Urothelium cell line (cell line): ENCODE measurements at regions not wholly inside any gene's neighbourhood (a gene's known extent, or its start where the extent isn't known, plus 50 kb on each side); places are given as distances from the start of the nearest gene placed in this dataset.

Source experiments
- DNase-seq: peaks from one replicate; pipeline ENCODE4 v3.0.0; 2011; ENCODE audit warnings: low spot score, mixed read lengths
- FAIRE-seq: peaks from 2 replicates; lab custom pipeline; 2011; peaks lifted over from hg19 to GRCh38; lab: Jason Lieb, UNC

DNA sequence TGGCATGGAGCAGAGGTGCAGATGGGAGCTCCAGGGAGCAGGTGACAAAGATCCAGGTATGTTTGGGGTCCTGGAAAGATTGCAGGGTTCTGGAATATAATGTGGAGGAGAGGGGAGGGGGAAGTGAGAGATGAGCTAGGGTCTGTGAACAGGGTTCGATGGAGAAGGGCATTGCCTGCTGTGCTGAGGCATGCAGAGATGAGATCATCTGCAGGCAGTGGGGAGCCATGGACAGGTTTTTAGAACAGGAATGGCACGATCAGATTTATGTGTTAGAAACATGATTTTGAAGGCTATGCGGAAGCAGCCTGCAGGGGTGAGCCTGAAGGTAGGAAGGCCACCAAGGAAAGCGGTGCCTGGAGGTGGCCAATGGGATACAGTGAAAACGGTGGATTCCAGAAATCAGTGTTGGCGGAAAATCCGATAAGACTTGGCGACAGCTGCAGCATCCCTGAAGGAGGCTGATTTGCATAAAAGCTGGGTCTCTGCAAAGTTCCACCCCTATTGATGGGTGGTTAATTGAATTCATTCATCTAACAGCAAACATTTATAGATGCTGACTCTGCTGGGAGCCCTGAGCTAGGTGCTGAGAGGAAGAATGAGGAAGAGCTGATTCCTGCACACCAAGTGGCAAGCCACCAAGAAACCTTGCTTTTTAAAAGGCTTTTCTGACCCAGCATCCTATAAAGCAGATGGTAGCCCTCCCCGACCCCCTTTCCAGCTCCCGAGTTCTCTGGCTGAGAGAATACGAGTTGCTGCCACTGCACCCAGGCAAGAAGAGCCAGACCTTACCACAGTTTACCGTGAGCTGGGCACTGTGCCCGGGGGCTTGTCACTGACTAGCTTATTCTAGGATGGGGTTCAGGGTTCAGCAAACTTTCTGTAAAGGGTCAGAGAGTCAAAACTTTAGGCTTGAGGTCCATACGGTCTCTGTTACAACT, 139.2 kb upstream of the SMIM23 start:
- DNase-seq (no peak), FAIRE-seq (no peak)

DNA sequence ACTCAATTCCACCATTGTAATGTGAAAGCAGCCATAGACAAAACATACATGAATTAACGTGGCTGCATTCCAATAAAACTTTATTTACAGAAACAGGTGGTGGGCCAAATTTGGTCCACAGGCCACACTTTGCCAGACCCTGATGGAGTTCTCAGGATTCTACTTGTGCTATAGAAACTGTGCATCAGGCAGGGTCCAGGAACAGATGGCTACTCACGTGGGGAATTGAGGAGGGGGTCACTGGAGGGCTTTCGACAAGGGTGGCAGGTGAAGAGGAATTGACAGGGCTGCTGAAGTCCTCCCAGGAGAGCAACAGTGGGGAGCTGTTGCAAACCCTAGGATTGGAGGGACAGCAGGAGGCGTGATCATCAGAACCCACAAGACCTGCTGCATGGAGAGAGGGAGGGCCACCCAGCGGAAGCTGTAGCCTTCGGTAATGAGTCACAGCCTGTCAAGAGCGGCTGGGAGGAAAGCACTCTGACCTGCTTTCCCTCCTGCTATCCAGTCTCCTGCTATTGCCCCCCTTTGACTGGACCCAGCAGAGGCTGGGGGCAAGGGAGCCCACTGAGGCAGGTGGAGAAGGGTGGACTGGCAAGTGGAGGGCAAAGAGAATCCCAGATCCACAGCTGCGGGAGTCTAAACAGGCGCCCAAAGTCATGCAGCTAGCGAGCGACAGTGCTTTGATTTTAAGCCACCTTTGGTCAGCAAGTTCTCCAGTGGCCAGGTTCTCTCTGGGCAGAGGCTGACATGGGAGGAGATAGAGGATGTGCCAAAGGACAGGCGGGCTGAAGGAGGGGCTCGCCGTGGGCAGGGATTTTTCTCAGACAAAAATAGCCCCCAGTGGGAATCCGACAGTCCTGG, 138.3 kb upstream of the SMIM23 start:
- DNase-seq (peak; percentile 79), FAIRE-seq (no peak)

DNA sequence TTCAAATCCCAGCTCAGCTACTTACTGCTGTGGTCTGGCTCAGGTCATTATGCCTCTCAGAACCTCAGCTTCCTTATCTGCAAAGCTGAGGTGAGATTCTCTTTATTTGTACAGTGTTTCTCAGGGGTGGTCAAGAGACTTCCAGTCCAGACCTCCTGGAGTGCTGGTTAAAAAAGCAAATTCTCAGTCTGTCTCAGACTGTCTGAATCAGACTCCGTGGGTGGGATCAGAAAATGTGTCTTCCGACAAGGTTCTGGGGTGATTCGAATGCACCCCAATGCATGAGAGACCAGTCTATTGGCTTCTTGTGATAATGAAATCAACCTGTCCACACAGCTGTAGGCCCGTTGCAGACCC, 137.7 kb upstream of the SMIM23 start:
- no peak for DNase-seq
- no peak for FAIRE-seq

DNA sequence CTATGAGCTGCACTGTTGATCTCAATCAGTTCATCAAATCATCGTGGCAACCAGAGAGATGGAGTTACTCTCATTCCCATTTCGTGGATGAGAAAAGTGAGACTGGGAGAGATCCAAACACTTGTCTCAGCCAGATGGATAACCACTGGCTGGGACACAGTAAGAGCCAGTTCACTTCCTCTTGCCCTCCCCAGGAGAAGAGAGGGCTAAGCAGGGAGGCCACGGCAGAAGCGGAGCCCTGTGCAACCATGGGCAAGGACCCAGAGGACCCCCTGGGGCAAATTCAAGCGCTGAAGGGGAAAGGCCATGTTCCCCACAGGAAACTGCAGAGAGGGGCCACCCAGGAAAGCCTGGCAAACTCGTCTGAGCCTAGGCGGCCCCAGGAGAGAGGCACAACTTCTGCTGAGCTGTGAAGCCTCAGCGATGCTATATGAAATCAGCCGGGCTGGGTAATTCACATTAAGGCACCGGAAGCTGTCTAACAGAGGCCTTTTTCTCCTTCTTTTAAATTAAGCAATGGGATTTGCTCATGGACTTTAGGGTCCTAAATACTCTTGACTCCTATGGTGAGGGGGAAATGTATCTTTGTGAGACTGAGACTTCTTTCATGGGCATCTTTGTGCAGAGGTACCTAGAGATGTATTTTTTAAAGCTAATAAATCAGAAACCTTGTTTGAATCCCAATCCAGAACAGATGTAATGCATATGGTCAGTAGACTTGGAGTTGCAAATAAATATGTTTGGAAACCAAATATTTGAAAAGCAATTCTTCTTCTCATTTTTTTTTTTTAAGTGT, 137.1 kb upstream of the SMIM23 start:
- FAIRE-seq, result no peak
- no peak for DNase-seq

DNA sequence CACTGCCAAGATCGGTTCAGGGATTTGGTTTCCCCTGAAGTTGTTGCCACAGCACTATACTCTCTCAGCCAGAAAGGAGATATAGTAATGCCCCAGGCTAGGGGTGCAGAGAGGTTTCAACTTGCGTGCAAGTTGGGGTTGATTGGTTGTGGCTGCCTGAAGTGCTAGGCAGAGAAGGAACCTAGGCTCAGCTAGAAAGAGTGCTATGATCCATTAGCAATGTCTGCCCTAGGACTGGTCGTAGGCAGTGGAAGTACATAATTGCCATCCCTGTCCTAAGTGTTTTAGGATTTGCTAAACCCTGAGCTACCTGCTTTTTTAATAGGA, 136.6 kb upstream of the SMIM23 start:
- no peak for FAIRE-seq
- no peak for DNase-seq

DNA sequence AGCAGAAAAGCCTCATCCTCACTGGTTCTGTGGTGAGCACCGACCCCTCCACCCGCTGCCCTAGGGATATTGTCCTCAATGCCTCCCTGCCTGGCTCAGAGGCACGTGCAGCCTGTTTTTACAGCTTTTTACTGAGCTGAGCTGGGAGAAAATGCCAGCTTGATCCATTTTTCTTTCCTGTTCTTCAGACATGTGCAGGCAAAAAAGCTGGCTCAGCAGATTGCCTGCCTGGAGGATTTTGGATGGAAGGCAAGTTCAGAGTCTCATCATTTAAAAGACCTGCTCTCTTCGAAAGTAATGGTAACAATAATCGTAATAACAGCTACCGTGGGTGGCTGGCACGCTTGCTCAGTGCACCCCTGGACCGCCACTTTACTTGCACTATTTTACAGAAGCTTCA, 135.0 kb upstream of the SMIM23 start:
- DNase-seq, result no peak
- no peak for FAIRE-seq

GRCh38 chr5:171651102-171651501, 134.5 kb upstream of the SMIM23 start:
- FAIRE-seq (no peak), DNase-seq (no peak)

- FAIRE-seq, result no peak
- no peak for DNase-seq
Observed at GRCh38 chr5:171654881-171655280, 130.7 kb upstream of the SMIM23 start.

DNA sequence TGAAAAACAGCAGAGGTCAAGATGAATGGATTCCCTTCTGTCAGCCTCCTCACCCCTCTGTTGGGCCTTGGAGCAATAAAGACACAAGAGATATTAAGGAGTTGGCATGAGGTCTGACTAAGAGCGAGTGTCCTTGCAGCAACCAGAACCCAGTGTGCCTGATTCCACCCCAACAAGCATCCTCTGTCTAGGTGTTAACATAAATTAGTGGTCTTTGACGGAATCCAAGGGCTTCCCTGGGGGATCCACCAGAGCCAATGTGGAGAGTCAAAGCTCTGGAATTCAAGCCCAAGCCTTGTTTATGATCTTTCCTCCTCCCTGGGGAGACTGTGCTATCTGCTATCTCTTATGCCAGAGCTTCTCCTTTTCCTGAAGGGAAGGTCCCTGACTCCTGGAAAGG, 128.1 kb upstream of the SMIM23 start:
- DNase-seq (no peak), FAIRE-seq (no peak)

DNA sequence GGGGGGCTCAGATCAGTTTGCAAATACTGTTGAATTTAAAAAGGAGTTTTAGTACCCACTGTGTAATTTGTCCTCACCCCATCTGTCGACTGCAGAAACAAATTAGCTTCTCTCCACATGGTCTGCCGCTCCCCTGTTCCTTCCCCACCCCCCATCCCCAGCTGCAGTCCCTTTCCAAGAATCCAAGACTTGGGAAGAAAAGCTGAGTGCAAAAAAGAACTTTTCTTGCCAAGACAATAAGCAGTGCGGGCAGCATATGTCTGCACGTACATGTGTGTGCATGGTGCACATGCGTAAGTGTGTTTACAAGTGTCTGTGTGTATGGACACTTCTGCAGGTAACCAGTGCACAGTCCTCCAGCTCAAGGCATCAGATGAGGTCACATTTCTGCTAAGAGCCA, 125.7 kb upstream of the SMIM23 start:
- peak; percentile 68 for FAIRE-seq
- no peak for DNase-seq

DNA sequence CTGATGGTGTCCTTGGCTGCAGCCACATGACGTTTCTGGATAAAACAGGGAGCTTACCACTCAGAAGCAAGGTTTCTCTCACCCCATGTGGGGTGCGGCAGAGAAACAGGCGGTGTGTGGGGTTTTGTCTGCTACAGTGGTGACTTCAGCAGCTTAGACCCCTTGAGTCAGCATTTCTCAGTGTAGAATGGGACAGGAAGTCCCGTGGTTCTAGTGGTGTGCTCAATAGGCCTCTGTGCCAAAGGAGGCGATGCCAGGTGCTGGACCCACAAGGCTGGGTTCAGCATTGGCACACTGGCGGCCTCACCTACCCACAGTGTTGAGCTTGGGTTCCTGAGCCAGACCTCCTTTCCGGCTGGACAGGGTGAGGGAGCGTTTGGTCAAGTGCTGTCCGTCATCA, 125.2 kb upstream of the SMIM23 start:
- no peak for DNase-seq
- FAIRE-seq, result no peak

DNA sequence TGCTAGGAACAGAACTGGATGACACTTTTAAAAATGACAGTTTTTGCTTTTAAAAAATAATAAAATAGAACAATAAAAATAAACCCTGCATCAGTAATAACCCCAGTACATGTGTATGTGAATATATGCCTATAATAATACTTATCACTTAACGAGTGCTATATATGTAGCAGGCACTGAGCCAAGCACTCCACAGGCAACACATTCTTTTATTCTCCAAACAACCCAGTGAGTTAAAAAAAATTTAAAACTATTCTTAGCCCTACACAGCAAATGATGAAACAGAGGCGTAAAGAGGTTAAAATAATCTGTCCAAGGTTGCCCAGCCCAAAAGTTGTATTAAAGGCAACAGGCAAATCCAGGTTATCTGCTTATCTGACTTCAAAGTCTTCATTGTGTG, 124.5 kb upstream of the SMIM23 start:
- no peak for FAIRE-seq
- DNase-seq, result no peak

- no peak for FAIRE-seq
- DNase-seq, result no peak
Observed at GRCh38 chr5:171663311-171664085, 122.1 kb upstream of the SMIM23 start.

DNA sequence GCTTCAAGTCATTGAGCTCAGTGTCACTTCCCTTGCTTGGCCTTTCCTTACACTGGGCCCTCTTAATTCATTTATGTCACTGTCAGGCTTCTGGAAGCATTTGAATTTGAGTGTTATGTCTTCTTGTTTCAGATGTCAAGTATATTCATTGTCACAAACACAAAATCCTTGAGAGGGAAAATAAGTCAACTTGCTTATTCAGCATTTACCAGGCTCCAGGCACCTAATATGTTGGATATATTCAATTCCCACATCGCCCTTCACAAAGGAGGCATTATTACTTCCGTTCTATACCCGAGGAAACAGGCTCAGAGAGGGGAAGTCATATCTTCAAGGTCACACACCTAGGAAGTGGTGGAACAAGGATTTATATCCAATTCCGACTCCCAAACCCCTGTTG, 121.1 kb upstream of the SMIM23 start:
- FAIRE-seq, result no peak
- no peak for DNase-seq

GRCh38 chr5:171666815-171667214, 118.8 kb upstream of the SMIM23 start:
- no peak for FAIRE-seq
- no peak for DNase-seq

DNA sequence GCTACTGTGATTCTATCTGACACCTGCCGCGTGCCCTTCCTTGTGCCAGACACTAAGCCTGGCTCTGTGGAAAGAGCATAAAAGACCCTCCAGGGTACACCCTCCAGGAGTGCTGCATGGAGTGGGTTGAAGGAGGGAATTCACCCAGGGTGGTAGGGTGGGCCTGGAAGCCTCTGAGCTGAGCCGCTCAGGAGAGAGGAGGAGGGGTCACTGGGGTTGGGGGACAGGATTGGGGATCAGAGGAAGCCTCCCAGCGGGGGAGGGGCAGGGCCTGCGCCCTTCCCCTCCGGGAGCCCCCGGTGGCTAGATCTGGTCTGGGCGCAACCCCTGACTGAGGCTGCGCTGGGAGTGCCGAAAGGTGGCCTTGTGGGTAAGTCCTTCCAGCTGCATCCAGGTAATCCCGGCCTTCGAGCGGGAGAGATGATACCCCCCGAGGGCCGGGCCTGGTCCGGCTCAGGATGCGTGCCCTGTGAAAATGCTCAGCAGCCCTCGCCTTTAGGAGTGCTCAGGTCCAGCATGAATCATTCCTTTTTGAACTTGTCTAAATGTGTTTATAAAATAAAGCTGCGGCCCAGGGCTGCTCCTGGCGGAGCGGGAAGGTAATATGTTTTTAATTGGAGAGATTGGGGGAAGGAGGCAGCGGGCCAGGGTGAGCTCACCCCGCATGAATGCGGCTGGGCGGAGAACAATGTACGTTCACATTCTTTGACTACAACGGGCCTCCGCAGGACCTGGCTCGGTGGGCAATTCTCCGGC, 118.1 kb upstream of the SMIM23 start:
- FAIRE-seq, result no peak
- peak; percentile 94 for DNase-seq

GRCh38 chr5:171668097-171668412, 117.6 kb upstream of the SMIM23 start:
- no peak for FAIRE-seq

GRCh38 chr5:171669571-171669970, 116.0 kb upstream of the SMIM23 start:
- DNase-seq, result no peak
- no peak for FAIRE-seq

More at GRCh38 chr5:171668097-171668412, 117.6 kb upstream of the SMIM23 start:
- no peak for DNase-seq

DNA sequence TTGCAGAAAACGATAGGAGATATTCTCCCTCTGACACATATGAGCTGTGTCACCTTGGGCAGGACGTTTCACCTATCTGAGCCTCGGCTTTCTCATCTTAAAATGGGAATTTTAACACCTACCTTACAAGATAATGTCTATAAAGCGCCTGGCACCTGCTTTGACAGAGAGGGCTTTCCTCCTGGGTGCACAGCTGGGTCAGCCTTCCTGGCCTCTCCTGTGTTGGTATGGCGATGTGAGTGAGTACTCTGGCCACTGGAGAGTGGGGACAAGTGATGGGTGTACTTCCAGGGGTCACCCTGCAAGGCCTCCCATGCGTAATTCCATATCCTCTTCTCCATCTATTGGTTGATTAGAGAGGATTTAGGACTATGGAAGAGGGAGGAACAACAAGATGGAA, 113.1 kb upstream of the SMIM23 start:
- DNase-seq, result no peak
- no peak for FAIRE-seq

- no peak for FAIRE-seq
Observed at GRCh38 chr5:171673328-171673727, 112.3 kb upstream of the SMIM23 start.

More at GRCh38 chr5:171673328-171673727, 112.3 kb upstream of the SMIM23 start:
- no peak for DNase-seq
